Right lobe of liver (tissue), 4 donors: ENCODE measurements at regions not wholly inside any gene's neighbourhood (a gene's known extent, or its start where the extent isn't known, plus 50 kb on each side); places are given as distances from the start of the nearest gene placed in this dataset.

Experiments used
- POLR2A ChIP-seq: fragments of 450-650 bp; IDR thresholded peaks from one replicate; pipeline ENCODE4 v1.6.1; 2017; ENCODE audit warnings: antibody characterized with exemption, mild to moderate bottlenecking
- TF ChIP-seq, protein P1 (sequence below), 4 donors: fragments of 200-600 bp in 3 of 4; fragments of 450-650 bp in 1 of 4; IDR thresholded peaks; one replicate each; pipeline versions ENCODE4 v1.5.1 to v1.8.0; 2016 to 2022; ENCODE audit warnings: antibody characterized with exemption in 4 of 4, mild to moderate bottlenecking in 2 of 4
- donor health status: DM: no; HTN: no; CAD: no.
- donor health status: DM: no; HTN: no; CAD: no.
- donor health status: DM: no; HTN: yes; CAD: no.

DNA sequence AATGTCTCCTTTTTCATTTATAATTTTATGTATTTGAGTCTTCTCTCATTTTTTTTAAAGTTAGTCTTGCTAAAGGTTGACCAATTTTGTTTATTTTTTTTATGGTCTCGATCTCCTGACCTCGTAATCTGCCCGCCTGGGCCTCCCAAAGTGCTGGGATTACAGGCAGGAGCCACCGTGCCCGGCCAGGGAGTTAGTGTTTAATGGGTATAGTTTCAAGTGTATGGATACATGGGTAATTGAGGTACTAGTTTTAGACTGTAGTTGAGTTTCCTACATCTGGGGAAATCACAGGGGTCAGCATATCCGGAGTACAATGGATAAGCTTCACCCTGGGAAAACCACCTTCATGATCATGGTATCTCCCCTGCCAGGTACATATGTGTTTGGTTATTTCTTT, 267.3 kb upstream of the KCND2 start:
- TF ChIP-seq, protein P1, sequence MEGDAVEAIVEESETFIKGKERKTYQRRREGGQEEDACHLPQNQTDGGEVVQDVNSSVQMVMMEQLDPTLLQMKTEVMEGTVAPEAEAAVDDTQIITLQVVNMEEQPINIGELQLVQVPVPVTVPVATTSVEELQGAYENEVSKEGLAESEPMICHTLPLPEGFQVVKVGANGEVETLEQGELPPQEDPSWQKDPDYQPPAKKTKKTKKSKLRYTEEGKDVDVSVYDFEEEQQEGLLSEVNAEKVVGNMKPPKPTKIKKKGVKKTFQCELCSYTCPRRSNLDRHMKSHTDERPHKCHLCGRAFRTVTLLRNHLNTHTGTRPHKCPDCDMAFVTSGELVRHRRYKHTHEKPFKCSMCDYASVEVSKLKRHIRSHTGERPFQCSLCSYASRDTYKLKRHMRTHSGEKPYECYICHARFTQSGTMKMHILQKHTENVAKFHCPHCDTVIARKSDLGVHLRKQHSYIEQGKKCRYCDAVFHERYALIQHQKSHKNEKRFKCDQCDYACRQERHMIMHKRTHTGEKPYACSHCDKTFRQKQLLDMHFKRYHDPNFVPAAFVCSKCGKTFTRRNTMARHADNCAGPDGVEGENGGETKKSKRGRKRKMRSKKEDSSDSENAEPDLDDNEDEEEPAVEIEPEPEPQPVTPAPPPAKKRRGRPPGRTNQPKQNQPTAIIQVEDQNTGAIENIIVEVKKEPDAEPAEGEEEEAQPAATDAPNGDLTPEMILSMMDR (IDR thresholded peaks at IDR 0.05), result no peak
- TF ChIP-seq POLR2A, result no peak
